ENCODE measurements at regions not wholly inside any gene's neighbourhood (a gene's known extent, or its start where the extent isn't known, plus 50 kb on each side); places are given as distances from the start of the nearest gene placed in this dataset.

GRCh38 chr4:129821073-129821472, 725.1 kb downstream of the C4orf33 start:
- in situ Hi-C loops (cut with MboI), result no loop called here
- DNase-seq, result no peak
- Histone ChIP-seq H3K27ac (no peak overlapping the region), H3K4me3 (no peak overlapping the region), H3K4me1 (ENCODE audit: insufficient read depth) (no peaks in the 10 kb centered on the region), H4K20me1 (ENCODE audit: insufficient read depth) (no peaks in the 10 kb centered on the region), H3K9me2 (ENCODE audit: insufficient read depth) (no peaks in the 10 kb centered on the region), H3K36me3 (ENCODE audit: low read depth) (no peaks in the 10 kb centered on the region), H3F3A (ENCODE audit: insufficient read depth) (no peaks in the 10 kb centered on the region), H3K9me3 (ENCODE audit: low read depth) (no peaks in the 10 kb centered on the region), H3K4me2 (ENCODE audit: unreplicated experiment) (no peak overlapping the region), H3K79me2 (ENCODE audit: insufficient read depth) (no peaks in the 10 kb centered on the region), H2AFZ (no peak overlapping the region), H3K9ac (no peak overlapping the region), H3K27me3 (replicated peaks; ENCODE audit: insufficient read depth) (no peaks in the 10 kb centered on the region)
- TF ChIP-seq EZH2 (IDR thresholded peaks at IDR 0.05; ENCODE audit: insufficient read depth, poor library complexity, severe bottlenecking) (no peak), EZH2phosphoT487 (IDR thresholded peaks at IDR 0.05; ENCODE audit: insufficient read depth, low read depth) (no peak)
- 20 to 36% methylated on average over 1 of the region's 1 CpG for WGBS, 2 experiments (ENCODE audit: low coverage in 1 of 2, low lambda C conversion rate in 2 of 2, missing lambda C conversion rate in 2 of 2)

- H3K4me3 ChIP-seq, result no peak overlapping the region
- no peaks in the 10 kb centered on the region for H3K36me3 ChIP-seq (ENCODE audit: low read depth)
- H3K27ac ChIP-seq, result no peak overlapping the region
- no peaks in the 10 kb centered on the region for H3K9me3 ChIP-seq (ENCODE audit: low read depth)
- H3K79me2 ChIP-seq (ENCODE audit: insufficient read depth), result no peaks in the 10 kb centered on the region
- no peaks in the 10 kb centered on the region for H4K20me1 ChIP-seq (ENCODE audit: insufficient read depth)
- no peak overlapping the region for H3K4me2 ChIP-seq (ENCODE audit: unreplicated experiment)
- H3K9me2 ChIP-seq (ENCODE audit: insufficient read depth), result no peaks in the 10 kb centered on the region
- no peak overlapping the region for H2AFZ ChIP-seq
- no peaks in the 10 kb centered on the region for H3K27me3 ChIP-seq (replicated peaks; ENCODE audit: insufficient read depth)
- no peak for DNase-seq
- H3K4me1 ChIP-seq (ENCODE audit: insufficient read depth), result no peaks in the 10 kb centered on the region
- in situ Hi-C loops (cut with MboI), result no loop called here
- TF ChIP-seq EZH2 (IDR thresholded peaks at IDR 0.05; ENCODE audit: insufficient read depth, poor library complexity, severe bottlenecking) (no peak), EZH2phosphoT487 (IDR thresholded peaks at IDR 0.05; ENCODE audit: insufficient read depth, low read depth) (no peak)
- H3F3A ChIP-seq (ENCODE audit: insufficient read depth), result no peaks in the 10 kb centered on the region
- no peak overlapping the region for H3K9ac ChIP-seq
These were observed 726.0 kb downstream of the C4orf33 start for GRCh38 chr4:129821963-129822362.

GRCh38 chr4:129822701-129823100, 726.7 kb downstream of the C4orf33 start:
- H3K9me3 ChIP-seq (ENCODE audit: low read depth), result no peaks in the 10 kb centered on the region
- no peaks in the 10 kb centered on the region for H3K79me2 ChIP-seq (ENCODE audit: insufficient read depth)
- no peak overlapping the region for H3K4me3 ChIP-seq
- no peaks in the 10 kb centered on the region for H3K27me3 ChIP-seq (replicated peaks; ENCODE audit: insufficient read depth)
- in situ Hi-C loops (cut with MboI), result no loop called here
- H3F3A ChIP-seq (ENCODE audit: insufficient read depth), result no peaks in the 10 kb centered on the region
- no peak overlapping the region for H3K9ac ChIP-seq
- no peak for DNase-seq
- H3K4me2 ChIP-seq (ENCODE audit: unreplicated experiment), result no peak overlapping the region
- no peak for TF ChIP-seq EZH2phosphoT487 (IDR thresholded peaks at IDR 0.05; ENCODE audit: insufficient read depth, low read depth)
- no peak for TF ChIP-seq EZH2 (IDR thresholded peaks at IDR 0.05; ENCODE audit: insufficient read depth, poor library complexity, severe bottlenecking)
- 12 to 18% methylated on average over 2 of the region's 2 CpGs for WGBS, 2 experiments (ENCODE audit: low coverage in 1 of 2, low lambda C conversion rate in 2 of 2, missing lambda C conversion rate in 2 of 2)
- no peaks in the 10 kb centered on the region for H3K4me1 ChIP-seq (ENCODE audit: insufficient read depth)
- no peak overlapping the region for H3K27ac ChIP-seq
- H3K36me3 ChIP-seq (ENCODE audit: low read depth), result no peaks in the 10 kb centered on the region
- no peaks in the 10 kb centered on the region for H3K9me2 ChIP-seq (ENCODE audit: insufficient read depth)
- no peak overlapping the region for H2AFZ ChIP-seq
- no peaks in the 10 kb centered on the region for H4K20me1 ChIP-seq (ENCODE audit: insufficient read depth)

- Histone ChIP-seq H3K79me2 (ENCODE audit: insufficient read depth) (no peaks in the 10 kb centered on the region), H3K27ac (no peak overlapping the region), H3K36me3 (ENCODE audit: low read depth) (no peaks in the 10 kb centered on the region), H3K9ac (no peak overlapping the region), H3K4me3 (no peak overlapping the region), H4K20me1 (ENCODE audit: insufficient read depth) (no peaks in the 10 kb centered on the region), H3F3A (ENCODE audit: insufficient read depth) (no peaks in the 10 kb centered on the region), H3K4me2 (ENCODE audit: unreplicated experiment) (no peak overlapping the region), H3K4me1 (ENCODE audit: insufficient read depth) (no peaks in the 10 kb centered on the region), H3K27me3 (replicated peaks; ENCODE audit: insufficient read depth) (no peaks in the 10 kb centered on the region), H2AFZ (no peak overlapping the region), H3K9me2 (ENCODE audit: insufficient read depth) (no peaks in the 10 kb centered on the region), H3K9me3 (ENCODE audit: low read depth) (no peaks in the 10 kb centered on the region)
- in situ Hi-C loops (cut with MboI), result no loop called here
- DNase-seq, result no peak
- TF ChIP-seq EZH2 (IDR thresholded peaks at IDR 0.05; ENCODE audit: insufficient read depth, poor library complexity, severe bottlenecking) (no peak), EZH2phosphoT487 (IDR thresholded peaks at IDR 0.05; ENCODE audit: insufficient read depth, low read depth) (no peak)
These were observed 727.2 kb downstream of the C4orf33 start for GRCh38 chr4:129823105-129823504.

- Histone ChIP-seq H2AFZ (no peak overlapping the region), H3K36me3 (ENCODE audit: low read depth) (no peaks in the 10 kb centered on the region), H3K27me3 (replicated peaks; ENCODE audit: insufficient read depth) (no peaks in the 10 kb centered on the region), H4K20me1 (ENCODE audit: insufficient read depth) (no peaks in the 10 kb centered on the region), H3K79me2 (ENCODE audit: insufficient read depth) (no peaks in the 10 kb centered on the region), H3K27ac (no peak overlapping the region), H3K9ac (no peak overlapping the region), H3F3A (ENCODE audit: insufficient read depth) (no peaks in the 10 kb centered on the region), H3K9me3 (ENCODE audit: low read depth) (no peaks in the 10 kb centered on the region), H3K4me1 (ENCODE audit: insufficient read depth) (no peaks in the 10 kb centered on the region), H3K4me2 (ENCODE audit: unreplicated experiment) (no peak overlapping the region), H3K9me2 (ENCODE audit: insufficient read depth) (no peaks in the 10 kb centered on the region), H3K4me3 (no peak overlapping the region)
- 14 to 20% methylated on average over 2 of the region's 2 CpGs for WGBS, 2 experiments (ENCODE audit: low coverage in 1 of 2, low lambda C conversion rate in 2 of 2, missing lambda C conversion rate in 2 of 2)
- in situ Hi-C loops (cut with MboI), result no loop called here
- TF ChIP-seq EZH2phosphoT487 (IDR thresholded peaks at IDR 0.05; ENCODE audit: insufficient read depth, low read depth) (no peak), EZH2 (IDR thresholded peaks at IDR 0.05; ENCODE audit: insufficient read depth, poor library complexity, severe bottlenecking) (no peak)
- DNase-seq, result no peak
These were observed 733.4 kb downstream of the C4orf33 start for GRCh38 chr4:129829373-129829772.

Measured in GM23248 (cell line).